ENCODE measurements at regions not wholly inside any gene's neighbourhood (a gene's known extent, or its start where the extent isn't known, plus 50 kb on each side); places are given as distances from the start of the nearest gene placed in this dataset.
A peak's percentile ranks its signal among the peaks of the same experiment; 100 is the strongest.

DNA sequence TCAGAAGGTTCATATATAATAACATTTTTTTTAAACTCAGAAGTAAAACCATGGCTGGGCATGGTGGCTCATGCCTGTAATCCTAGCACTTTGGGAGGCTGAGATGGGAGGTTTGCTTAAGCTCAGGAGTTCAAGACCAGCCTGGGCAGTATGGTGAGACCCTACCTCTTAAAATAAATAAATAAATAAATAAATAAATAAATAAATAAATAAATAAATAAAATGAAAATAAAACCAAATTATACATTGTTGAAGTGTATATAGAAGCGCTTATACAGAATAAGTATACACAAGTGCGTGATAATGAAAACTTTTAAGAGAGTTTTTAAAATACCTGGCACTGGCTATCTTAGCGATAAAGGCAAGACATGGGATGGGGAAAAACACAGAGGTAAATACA lies 71.6 kb downstream of the OR2B2 start:
- H4K20me1 ChIP-seq (ENCODE audit: insufficient read depth, low read length) = no peaks in the 10 kb centered on the region
- no peaks in the 10 kb centered on the region for H3K9me3 ChIP-seq (ENCODE audit: low read length)
- intact Hi-C loops (cut with micrococcal nuclease; ENCODE audit: unreplicated experiment) = no loop called here
- no peaks in the 10 kb centered on the region; a peak in 1 of 5 replicates for H3K27me3 ChIP-seq (ENCODE audit: control insufficient read depth in 1 of 2, insufficient read depth in 2 of 2, low read length in 2 of 2)
- DNase-seq (ENCODE audit: low spot score) (no peak), FAIRE-seq (no peak), ATAC-seq (no peak)
- H3K9ac ChIP-seq (ENCODE audit: insufficient read depth, low read depth, low read length) = no peak overlapping the region
- peak overlapping the region; percentile 78 for H3K4me2 ChIP-seq (ENCODE audit: low read depth, low read length)
- peak overlapping the region in 1 of 3 experiments; percentile 68; a peak in 3 of 6 replicates for H3K4me3 ChIP-seq (replicated peaks in 1 of 3; ENCODE audit: insufficient read depth in 1 of 3, low read depth in 2 of 3, low read length in 3 of 3)
- H3K79me2 ChIP-seq (ENCODE audit: insufficient read depth, low read length) = peaks cover 30% of the 10 kb centered on the region
- BruUV-seq (replicated peaks) = no TSS peak
- TF ChIP-seq NFRKB (IDR thresholded peaks at IDR 0.05) (no peak), KMT2B (CRISPR knock-in tag; IDR thresholded peaks at IDR 0.05) (no peak), MAX (IDR thresholded peaks at IDR 0.05) (no peak), GMEB1 (CRISPR knock-in tag; IDR thresholded peaks at IDR 0.05; ENCODE audit: borderline replicate concordance) (no peak), GPN1 (CRISPR knock-in tag; IDR thresholded peaks at IDR 0.05; ENCODE audit: borderline replicate concordance) (no peak), JDP2 (CRISPR knock-in tag; IDR thresholded peaks at IDR 0.05; ENCODE audit: borderline replicate concordance) (no peak), PCBP2 (optimal IDR thresholded peaks at IDR 0.05; ENCODE audit: low read depth, low read length, poor library complexity, severe bottlenecking) (no peak), ZFP41 (CRISPR knock-in tag; IDR thresholded peaks at IDR 0.05; ENCODE audit: borderline replicate concordance) (no peak), KDM5B (CRISPR knock-in tag; IDR thresholded peaks at IDR 0.05; ENCODE audit: borderline replicate concordance) (no peak), ZNF136 (CRISPR knock-in tag; IDR thresholded peaks at IDR 0.05; ENCODE audit: low read depth) (no peak), ZNF496 (CRISPR knock-in tag; IDR thresholded peaks at IDR 0.05; ENCODE audit: insufficient replicate concordance) (no peak)
- TF ChIP-seq, protein P1, sequence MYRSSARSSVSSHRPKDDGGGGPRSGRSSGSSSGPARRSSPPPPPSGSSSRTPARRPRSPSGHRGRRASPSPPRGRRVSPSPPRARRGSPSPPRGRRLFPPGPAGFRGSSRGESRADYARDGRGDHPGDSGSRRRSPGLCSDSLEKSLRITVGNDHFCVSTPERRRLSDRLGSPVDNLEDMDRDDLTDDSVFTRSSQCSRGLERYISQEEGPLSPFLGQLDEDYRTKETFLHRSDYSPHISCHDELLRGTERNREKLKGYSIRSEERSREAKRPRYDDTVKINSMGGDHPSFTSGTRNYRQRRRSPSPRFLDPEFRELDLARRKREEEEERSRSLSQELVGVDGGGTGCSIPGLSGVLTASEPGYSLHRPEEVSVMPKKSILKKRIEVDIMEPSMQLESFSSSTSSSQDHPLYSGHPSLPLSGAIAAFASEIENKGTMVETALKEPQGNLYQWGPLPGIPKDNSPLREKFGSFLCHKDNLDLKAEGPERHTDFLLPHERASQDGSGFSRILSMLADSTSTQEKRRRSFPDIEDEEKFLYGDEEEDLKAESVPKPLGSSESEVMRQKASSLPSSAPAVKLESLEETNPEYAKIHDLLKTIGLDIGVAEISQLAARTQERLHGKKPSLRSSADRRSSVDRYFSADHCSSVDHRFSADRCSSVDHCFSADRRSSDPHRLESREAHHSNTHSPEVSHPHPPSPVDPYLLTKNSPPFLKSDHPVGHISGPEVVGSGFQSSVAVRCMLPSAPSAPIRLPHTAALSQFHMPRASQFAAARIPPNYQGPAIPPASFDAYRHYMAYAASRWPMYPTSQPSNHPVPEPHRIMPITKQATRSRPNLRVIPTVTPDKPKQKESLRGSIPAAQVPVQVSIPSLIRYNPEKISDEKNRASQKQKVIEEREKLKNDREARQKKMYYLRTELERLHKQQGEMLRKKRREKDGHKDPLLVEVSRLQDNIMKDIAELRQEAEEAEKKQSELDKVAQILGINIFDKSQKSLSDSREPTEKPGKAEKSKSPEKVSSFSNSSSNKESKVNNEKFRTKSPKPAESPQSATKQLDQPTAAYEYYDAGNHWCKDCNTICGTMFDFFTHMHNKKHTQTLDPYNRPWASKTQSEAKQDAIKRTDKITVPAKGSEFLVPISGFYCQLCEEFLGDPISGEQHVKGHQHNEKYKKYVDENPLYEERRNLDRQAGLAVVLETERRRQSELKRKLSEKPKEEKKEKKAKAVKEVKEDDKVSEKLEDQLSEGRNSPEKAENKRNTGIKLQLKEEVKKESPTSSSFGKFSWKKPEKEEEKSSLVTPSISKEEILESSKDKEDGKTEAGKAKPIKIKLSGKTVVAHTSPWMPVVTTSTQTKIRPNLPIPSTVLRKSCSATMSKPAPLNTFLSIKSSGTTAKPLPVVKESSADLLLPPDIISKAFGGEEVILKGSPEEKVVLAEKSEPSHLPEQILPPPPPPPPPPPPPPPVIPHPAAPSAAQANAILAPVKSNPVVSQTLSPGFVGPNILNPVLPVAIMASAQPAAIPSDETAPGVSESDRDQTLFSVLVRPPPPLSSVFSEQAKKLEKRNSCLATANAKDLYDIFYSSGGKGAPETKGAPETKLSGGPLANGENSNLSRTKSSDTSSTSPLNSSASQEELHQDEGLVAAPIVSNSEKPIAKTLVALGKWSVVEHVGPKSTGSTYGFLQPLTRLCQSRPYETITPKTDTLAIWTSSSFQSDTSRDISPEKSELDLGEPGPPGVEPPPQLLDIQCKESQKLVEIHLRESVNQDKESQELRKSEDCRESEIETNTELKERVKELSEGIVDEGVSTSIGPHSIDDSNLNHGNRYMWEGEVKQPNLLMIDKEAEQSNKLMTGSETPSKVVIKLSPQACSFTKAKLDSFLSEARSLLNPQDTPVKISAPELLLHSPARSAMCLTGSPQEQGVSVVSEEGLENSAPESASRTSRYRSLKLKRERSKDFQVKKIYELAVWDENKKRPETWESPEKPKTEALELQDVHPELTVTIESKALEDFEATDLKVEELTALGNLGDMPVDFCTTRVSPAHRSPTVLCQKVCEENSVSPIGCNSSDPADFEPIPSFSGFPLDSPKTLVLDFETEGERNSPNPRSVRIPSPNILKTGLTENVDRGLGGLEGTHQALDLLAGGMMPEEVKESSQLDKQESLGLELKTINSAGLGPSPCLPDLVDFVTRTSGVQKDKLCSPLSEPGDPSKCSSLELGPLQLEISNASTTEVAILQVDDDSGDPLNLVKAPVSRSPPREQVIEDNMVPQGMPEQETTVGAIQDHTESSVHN (CRISPR knock-in tag; IDR thresholded peaks at IDR 0.05) = no peak
- POLR2A ChIA-PET = interaction anchor here (1.3 kb wide), 1 partner anchor 52 kb away, joined by 4 read pairs; a partner anchor contains a TSS
- no peak overlapping the region for H2AFZ ChIP-seq (ENCODE audit: low read length)
- no peak overlapping the region for H3K27ac ChIP-seq (ENCODE audit: extremely low read length, insufficient read depth, low read length)
- CTCF ChIA-PET (ENCODE audit: low intra/inter-chr PET ratio, low total read pairs) = no interaction called here
- peaks cover 0 to 2% of the 10 kb centered on the region in 2 experiments; a peak in 1 of 5 replicates for H3K36me3 ChIP-seq (replicated peaks in 1 of 2; ENCODE audit: control insufficient read depth in 1 of 2, insufficient read depth in 2 of 2, low read length in 2 of 2)
- WGBS (ENCODE audit: low lambda C conversion rate) = over 99% methylated on average over 3 of the region's 3 CpGs
- in situ Hi-C loops (cut with HindIII; ENCODE audit: extremely low pct_ligation_motif_present, low pct_unique_long_range_greater_than_20kb) = no loop called here
- H3K4me1 ChIP-seq (ENCODE audit: insufficient read depth, low read length) = peaks cover 20% of the 10 kb centered on the region

Data from HepG2 (cell line).